NCI-H526 treated with DMSO at 0.1 percent for 48 hours (cell line): ENCODE measurements at regions not wholly inside any gene's neighbourhood (a gene's known extent, or its start where the extent isn't known, plus 50 kb on each side); places are given as distances from the start of the nearest gene placed in this dataset.

ENCODE experiments used
- DNase-seq: peaks from one replicate; lab custom pipeline; 2025; lab: John Stamatoyannopoulos, UW

DNA sequence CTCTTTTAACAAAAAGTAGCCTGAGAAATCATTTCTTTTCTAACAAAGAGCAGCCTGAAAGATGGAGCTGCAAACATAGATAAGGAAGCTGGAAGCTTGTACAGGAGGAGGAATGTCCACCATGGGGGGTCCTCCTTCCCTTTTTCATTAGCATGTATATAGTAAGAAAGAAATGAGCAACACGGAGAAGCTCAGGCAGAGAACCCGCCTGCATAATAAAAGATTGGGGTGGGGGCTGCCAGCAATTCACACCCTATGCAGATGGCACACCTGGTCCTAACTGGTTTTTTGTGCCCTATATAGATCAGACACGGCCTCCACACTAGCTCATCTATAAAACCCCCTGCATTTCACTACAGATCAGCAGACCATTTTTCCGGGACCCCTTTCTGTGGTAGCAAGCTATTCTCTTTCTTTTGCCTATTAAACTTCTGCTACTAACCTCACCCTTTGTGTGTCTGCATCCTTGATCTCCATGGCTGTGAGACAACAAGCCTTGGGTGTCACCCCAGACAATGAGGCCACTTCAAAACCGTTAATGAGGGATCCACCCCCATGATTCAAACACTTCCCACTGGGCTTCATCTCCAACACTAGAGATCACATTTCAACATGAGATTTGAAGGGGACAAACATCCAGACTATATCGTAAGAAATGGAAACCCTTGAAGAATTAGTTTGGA is 167.5 kb upstream of the FREM2 start:
- no peak for DNase-seq

- DNase-seq = no peak
Measured at GRCh38 chr13:38520041-38520440, 166.8 kb upstream of the FREM2 start.

GRCh38 chr13:38527140-38527539 is 159.7 kb upstream of the FREM2 start:
- no peak for DNase-seq

DNA sequence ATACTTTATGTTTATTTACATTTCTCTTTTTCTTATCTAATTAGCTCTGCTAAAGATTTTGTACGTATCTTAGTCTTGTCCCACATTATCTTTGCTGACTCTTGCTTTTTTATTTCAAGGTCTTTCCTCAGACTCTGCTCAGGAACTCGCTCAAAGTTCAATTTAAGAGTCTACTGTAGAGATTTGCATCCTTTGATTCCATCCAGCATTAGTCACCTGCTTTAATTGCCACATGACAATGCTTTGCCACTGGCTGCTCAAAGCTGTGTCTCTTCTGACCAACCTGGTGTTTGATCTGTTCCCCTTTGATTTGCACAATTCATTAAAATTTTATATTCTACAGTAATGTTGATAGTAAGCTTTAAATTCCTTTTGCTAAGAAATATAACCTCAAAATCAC is 157.9 kb upstream of the FREM2 start:
- DNase-seq = no peak

GRCh38 chr13:38530492-38530891 is 156.4 kb upstream of the FREM2 start:
- DNase-seq = no peak

GRCh38 chr13:38535261-38535660 is 151.6 kb upstream of the FREM2 start:
- DNase-seq = no peak

- no peak for DNase-seq
Measured at GRCh38 chr13:38537051-38537450, 149.8 kb upstream of the FREM2 start.

DNA sequence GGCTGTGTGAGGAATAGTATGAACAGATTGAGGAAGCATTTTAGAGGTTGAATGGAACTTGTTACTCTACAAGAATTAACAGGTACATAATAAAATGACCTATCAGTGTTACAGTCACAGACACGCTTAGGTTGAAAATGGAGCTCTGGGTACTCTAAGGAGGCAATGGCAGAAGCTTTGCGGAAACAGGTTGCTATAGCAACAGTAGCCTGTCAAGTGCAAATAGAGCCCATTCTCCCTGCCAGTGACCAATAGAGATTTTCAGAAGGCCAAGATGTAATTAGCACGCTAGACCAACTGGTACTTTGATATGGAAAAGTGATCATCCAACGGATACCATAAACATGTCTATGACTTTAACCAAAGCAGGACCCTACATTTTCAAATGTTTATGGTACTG is 148.5 kb upstream of the FREM2 start:
- DNase-seq = no peak

DNA sequence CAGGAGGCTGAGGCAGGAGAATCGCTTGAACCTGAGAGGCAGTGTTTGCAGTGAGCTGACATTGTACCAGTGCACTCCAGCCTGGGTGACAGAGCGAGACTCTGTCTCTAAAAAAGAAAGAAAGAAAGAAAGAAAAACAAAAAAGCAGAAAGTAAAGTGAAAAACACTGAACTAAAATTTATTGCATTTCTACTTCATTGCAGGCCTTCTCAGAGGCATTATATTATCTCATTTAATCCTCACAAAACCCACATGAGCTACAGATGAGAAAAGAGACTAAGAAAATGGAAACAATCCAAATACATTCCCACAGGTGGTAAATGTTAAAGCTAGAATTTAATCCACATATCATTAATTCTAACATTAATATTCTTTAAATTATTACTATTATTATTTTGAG is 147.2 kb upstream of the FREM2 start:
- DNase-seq = no peak

GRCh38 chr13:38542601-38543000 is 144.3 kb upstream of the FREM2 start:
- DNase-seq = no peak

- DNase-seq = no peak
Measured at GRCh38 chr13:38543561-38543960, 143.3 kb upstream of the FREM2 start.

GRCh38 chr13:38563739-38564138 is 123.1 kb upstream of the FREM2 start:
- DNase-seq = no peak

GRCh38 chr13:38564256-38565150 is 122.4 kb upstream of the FREM2 start:
- DNase-seq = peak; percentile 22

DNA sequence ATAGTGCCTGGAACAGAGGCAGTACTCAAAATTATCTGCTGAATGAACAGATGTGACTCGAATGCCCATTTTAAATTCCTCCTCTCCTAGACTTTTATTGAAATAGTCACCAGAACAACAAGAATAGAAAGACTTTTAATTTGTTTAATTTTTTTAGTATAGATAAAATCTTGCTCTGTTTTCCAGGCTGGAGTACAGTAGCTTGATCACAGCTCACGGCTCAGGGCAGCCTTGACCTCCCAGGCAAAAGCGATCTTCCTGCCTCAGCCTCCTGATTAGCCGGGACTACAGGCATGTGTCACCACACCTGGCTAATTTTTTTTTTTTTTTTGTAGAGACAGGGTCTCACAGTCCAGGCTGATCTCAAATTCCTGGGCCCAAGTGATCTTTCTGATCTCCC is 120.9 kb upstream of the FREM2 start:
- no peak for DNase-seq

GRCh38 chr13:38566519-38566918 is 120.4 kb upstream of the FREM2 start:
- no peak for DNase-seq

GRCh38 chr13:38570706-38571105 is 116.2 kb upstream of the FREM2 start:
- DNase-seq = no peak

GRCh38 chr13:38575427-38575826 is 111.5 kb upstream of the FREM2 start:
- no peak for DNase-seq

GRCh38 chr13:38577048-38577447 is 109.8 kb upstream of the FREM2 start:
- no peak for DNase-seq

GRCh38 chr13:38582133-38582532 is 104.7 kb upstream of the FREM2 start:
- DNase-seq = peak; percentile 80

GRCh38 chr13:38590230-38590629 is 96.6 kb upstream of the FREM2 start:
- no peak for DNase-seq

GRCh38 chr13:38590796-38591507 is 95.9 kb upstream of the FREM2 start:
- no peak for DNase-seq

DNA sequence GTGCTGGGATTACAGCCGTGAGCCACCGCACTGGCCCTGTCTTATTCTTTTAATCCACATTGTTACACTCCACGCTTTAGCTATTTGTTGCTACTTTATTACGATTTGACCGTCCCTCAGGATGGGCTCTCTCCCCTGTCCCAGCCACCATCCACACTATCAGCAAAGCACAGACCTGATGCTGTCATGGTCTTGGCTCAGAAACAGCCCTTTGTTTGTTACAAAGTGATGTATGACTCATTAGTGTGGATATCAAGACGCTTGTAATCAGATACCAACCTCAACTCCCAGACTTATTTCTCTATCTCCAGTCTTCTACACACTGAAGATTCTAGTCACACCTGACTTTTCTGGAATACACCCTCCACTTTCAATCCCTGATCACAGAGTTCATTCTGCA is 84.6 kb upstream of the FREM2 start:
- no peak for DNase-seq
